ENCODE measurements at regions not wholly inside any gene's neighbourhood (a gene's known extent, or its start where the extent isn't known, plus 50 kb on each side); places are given as distances from the start of the nearest gene placed in this dataset.

DNA sequence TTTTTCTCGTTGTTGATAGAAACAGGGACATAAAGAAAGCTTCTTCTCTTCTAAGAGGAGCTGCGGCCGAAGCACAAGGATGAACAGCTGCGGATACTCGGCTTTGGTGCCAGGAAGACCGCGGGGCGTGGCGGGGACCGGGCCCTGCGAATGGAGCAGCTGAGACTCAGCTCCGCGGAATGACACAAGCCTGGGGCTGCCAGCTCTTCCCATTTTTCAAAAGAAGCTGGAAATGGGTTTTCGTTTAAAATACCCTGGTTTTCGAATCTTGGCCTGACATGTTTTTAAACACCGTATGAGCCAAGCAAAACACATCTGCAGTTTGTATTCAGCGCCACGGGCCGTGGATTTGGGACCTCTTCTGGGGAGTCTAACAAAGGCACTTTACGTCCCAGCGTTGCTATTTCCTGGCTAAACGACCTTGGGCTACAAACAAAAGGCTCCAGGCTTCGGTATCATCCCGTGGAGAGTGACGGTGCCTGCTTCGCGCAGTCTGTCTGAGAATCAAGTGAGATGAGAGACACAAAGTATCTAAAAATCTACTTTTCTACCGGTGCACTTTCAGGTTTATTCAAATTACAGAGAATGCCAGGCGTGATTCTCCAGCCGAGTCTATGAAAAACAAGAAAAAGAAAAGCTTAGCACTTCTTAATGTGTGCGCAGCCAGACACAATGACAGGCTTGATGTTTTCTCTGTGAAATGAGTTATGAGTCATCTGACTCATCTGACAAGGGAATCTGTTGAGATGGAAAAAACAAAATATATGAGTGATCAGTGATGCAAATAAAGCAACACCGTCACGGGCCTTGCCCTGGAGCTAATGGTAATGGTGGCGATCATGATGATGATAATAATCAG, 114.0 kb upstream of the TMEM132D start:
- no peak for DNase-seq

DNA sequence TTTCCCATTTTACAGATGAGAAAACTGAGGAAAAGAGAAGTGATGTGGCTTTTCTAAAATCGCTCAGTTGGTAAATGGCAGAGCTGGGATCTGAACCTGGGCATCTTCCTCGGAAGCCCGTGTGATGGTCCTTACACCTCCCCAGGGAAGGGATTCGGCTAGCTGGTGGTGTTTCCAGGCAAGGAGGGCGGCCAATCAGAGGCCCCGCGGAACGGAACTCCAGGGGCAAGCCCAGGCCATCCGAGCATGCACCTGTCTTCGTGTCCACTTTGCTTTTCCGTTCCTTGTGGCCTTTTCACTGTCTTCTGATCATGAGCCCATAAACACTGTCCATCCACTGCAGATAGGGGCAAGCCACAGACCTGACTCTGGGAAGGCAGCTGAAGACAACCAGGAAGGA, 114.8 kb upstream of the TMEM132D start:
- no peak for DNase-seq

DNA sequence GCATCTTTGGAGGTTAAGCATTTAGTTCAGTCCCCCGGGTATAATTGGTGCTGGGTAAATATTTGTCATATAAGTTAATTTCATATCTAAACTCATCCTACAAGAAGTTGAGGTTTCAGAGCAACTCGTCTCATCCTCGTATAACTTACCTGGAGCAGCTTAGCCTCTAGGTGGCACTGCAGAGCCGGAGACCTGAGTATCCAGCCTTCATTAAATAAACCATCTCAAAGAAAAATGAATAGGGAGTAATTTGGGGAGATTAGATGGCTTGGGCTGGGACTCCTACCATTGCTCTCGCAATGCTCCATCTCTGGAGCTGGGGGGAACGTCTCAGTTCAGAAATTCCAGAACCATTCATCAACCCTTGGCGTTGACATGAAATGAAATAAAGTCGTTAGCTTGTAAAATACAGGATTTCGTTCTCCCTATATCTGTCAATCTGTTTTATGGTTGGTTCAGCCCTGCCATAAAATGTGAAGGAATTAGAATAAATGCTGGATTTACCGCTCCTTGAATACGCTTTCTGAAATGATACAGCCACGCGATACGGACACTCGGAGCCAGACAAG, 122.9 kb upstream of the TMEM132D start:
- peak in 1 of 2 donors; percentile 10 for DNase-seq

- no peak for DNase-seq
These were observed 124.0 kb upstream of the TMEM132D start for GRCh38 chr12:130027798-130028197.

GRCh38 chr12:130029151-130029550, 125.3 kb upstream of the TMEM132D start:
- no peak for DNase-seq

GRCh38 chr12:130031041-130031440, 127.2 kb upstream of the TMEM132D start:
- DNase-seq = no peak

- peak; percentile 38 to 39 for DNase-seq
These were observed 127.9 kb upstream of the TMEM132D start for GRCh38 chr12:130031571-130032189.

- no peak for DNase-seq
These were observed 120.1 kb upstream of the FZD10 start for GRCh38 chr12:130041983-130042812.

DNA sequence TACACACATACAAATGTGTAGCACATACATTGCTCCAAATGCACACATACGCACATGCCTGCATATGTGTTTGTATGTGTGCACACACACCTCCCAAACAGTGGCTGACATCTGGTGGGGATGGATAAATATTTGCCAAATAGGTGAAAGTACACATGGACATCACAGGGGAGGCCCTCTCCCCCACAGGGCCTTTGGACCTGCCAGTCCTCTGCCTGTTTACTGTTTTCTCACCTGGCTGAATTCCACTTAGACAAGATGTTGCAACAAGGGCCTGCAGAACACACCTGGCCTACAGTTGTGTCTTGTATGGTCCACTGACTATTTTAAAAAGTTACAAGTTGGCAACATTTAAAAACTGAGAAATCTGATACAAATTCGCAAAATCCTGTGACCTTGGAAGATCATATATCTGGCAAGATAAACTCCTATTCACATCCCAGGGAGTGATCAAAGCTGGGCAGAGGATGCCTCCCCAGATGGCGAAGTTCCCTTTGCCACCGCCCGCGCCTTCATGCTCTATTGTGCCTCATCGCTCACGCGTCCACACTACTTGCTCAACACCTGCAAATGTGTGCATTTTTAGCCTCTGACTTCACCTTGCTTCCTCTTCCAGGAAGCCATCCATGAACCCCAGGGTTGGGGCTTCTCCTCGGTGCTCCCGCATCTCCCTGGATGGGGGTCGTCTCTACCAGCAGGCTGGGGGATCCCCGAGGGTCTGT, 118.4 kb upstream of the FZD10 start:
- no peak for DNase-seq

DNA sequence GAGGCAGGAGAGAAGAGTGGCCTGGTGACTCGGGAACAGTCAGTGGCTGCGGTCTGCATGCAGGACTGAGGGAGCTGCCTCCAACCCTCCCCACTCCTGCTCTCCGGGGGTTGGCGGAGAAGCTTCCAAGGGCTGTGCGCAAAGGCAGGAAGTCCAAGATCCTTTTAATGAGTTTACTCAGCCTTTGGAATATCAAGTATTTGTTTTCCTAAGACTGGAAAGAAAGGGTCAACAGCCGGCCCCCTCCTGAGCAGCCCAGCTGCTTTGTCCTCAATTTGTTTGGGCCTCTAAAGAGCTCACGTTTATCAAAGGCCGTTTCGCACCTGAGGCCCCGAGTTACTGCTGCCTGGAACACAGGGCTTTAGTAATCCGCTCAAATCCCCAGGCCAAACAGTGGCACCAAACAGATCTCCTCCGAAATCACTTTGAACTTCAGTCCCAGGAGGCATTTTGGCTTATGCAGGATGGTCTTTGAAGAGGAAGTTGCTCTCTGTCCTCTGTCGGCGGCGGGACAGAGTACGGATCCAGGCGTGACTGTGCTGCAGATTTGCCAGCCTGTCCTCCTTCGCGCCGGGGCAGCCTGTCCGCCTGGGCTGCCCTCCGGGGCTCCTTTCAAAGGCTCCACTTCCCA, 117.2 kb upstream of the FZD10 start:
- DNase-seq = no peak

- DNase-seq = no peak
These were observed 112.6 kb upstream of the FZD10 start for GRCh38 chr12:130049666-130050065.

DNA sequence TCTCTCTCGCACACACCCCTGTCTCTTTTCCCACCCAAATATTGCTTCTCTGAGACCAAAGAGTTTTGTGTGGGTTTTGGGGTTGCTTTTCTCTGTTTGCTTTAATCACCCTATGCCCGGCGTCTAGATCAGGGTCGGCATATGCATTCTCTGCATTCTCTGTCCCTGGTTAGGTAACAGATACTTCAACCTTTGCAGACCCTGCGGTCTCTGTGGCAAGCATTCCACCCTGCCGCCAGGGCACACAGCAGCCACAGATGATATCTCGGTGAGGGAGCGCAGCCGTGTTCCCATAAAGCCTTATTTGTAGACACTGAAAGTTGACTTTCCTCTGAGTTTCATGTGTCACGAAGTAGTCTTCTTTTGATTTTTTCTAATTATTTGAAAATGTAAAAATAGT, 110.4 kb upstream of the FZD10 start:
- DNase-seq = no peak

- DNase-seq = no peak
These were observed 108.6 kb upstream of the FZD10 start for GRCh38 chr12:130053651-130054069.

GRCh38 chr12:130054803-130055202, 107.5 kb upstream of the FZD10 start:
- DNase-seq = no peak

GRCh38 chr12:130058926-130059472, 103.3 kb upstream of the FZD10 start:
- DNase-seq = no peak

- no peak for DNase-seq
These were observed 98.4 kb upstream of the FZD10 start for GRCh38 chr12:130063866-130064265.

GRCh38 chr12:130064999-130065398, 97.3 kb upstream of the FZD10 start:
- no peak for DNase-seq

DNA sequence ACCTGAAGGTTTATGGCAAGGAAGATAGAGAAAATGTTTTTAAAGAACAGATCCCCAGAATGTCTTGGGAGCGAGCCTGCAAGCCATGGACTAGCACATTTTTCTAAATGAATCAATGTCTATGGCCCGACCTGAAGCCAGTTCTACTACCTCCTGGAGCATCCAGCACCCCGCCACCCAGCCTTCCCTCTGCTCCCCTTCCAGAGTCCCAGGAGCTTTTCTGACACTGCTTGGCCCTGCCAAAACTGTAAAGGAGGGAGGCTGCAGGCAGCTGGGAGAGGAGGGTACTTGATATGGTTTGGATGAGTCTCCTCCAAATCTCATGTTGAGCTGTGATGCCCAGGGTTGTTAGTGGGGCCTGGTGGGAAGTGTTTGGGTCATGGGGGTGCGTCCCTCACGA, 95.5 kb upstream of the FZD10 start:
- no peak for DNase-seq

GRCh38 chr12:130068741-130069140, 93.5 kb upstream of the FZD10 start:
- no peak for DNase-seq

DNA sequence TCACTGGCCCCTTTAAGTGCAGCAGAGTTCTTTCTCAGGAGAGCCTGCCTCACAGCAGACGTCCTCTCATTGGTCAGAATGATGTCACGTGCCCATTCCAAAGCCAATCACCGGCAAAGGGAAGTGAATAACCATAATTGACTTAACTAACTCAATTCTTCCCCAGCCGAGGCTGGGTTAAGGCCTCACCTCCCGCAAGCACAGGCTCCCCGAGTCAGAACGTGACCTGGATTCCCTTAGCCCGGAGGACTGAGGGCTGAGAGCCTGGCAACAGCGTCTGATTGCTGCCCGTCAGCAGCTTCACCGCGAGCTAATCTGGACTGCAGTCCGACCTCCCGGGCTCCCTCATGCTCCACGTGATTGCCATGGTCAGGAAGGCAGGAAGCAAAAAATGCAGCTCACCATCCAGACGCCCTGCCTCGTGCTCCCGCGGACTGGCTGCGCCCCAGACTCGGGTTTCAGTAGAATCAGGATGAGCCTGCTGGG, 92.1 kb upstream of the FZD10 start:
- DNase-seq = no peak

GRCh38 chr12:130073721-130074120, 88.5 kb upstream of the FZD10 start:
- DNase-seq = no peak
